H4 (cell line): ENCODE measurements at regions not wholly inside any gene's neighbourhood (a gene's known extent, or its start where the extent isn't known, plus 50 kb on each side); places are given as distances from the start of the nearest gene placed in this dataset.
A peak's percentile ranks its signal among the peaks of the same experiment; 100 is the strongest.

ENCODE experiments used
- DNase-seq: peaks from one replicate; pipeline ENCODE4 v3.0.0-alpha.2; 2015; ENCODE audit warnings: low spot score

- DNase-seq = peak; percentile 63
Measured at GRCh38 chr17:81345228-81346089, 49.8 kb upstream of the BAHCC1 start.
